ENCODE measurements at regions not wholly inside any gene's neighbourhood (a gene's known extent, or its start where the extent isn't known, plus 50 kb on each side); places are given as distances from the start of the nearest gene placed in this dataset.
A peak's percentile ranks its signal among the peaks of the same experiment; 100 is the strongest.
"Not testable (repeated sequence)": the region's sequence is repeated elsewhere in the genome, so short reads cannot be mapped to it uniquely, and the experiment has no call there.

- no peak for DNase-seq
Measured at GRCh38 chr3:525415-525814, 328.9 kb downstream of the CHL1 start.

DNA sequence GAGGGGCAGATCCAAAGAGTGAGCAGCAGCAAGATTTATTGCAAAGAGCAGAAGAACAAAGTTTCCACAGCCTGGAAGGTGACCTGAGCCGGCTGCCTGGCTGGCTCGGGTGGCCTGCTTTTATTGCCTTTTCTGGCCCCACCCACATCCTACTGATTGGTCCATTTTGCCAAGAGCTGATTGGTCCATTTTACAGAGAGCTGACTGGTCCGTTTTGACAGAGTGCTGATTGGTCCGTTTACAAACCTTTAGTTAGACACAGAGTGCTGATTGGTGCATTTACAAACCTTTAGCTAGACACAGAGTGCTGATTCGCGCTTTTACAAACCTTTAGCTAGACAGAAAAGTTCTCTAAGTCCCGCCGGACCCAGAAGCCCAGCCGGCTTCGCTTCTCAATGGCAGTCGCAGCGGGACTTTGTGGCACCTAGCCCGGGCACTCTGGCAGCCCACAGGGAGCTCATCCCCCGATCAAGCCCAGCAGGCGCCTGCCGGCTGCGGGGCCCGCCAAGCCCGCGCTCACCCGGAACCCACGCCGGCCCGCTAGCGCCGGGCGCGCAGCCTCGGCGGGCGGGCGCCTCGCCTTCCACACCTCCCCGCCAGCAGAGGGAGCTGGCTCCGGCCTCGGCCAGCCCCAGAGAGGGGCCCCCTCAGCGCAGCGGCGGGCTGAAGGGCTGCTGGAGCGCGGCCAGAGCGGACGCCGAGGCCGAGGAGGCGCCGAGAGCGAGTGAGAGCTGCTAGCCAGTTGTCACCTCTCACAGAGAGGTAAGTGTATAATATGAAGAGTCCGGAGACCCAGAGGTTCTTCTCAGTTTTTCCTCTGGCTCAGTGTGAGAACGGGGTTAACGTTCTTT, 339.2 kb downstream of the CHL1 start:
- DNase-seq: peak; percentile 66

- DNase-seq: no peak
Measured at GRCh38 chr3:536417-536813, 339.9 kb downstream of the CHL1 start.

DNA sequence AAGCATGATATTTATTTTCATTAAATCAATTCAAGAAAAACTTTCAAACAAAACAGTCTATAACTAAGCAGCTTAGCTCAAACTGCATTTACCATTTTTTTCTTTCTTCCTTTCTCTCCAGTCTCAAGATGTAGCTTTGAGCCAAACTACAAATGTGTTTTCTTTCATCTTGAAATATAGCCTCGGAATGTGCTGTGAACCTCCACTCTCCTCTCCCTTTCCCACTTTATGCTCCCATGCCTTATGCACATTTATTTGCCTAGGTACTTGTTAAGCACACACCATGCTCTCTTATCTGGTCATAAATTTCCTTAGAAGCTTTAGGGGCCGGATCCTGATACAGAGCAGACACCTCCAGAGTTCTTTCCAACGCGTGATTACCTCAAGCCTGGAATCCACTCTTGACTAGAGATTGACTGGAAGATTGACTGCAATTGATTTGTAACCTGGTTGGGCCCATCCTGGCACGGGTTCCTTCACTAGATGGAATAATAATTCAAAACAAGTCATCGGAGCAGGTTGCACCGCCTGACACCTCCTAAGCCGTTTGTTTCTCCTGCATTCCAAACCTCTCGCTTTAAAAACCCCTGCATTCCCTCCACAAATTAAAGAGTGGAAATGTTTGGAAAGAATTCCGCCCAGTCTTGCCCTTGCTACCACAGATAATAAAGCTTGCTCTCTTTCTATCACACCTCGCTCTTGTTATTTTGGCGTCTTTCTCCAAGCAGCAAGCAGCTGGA, 344.7 kb downstream of the CHL1 start:
- DNase-seq: no peak

GRCh38 chr3:542021-542420, 345.5 kb downstream of the CHL1 start:
- DNase-seq: no peak

- no peak for DNase-seq
Measured at GRCh38 chr3:549636-550035, 353.1 kb downstream of the CHL1 start.

- no peak for DNase-seq
Measured at GRCh38 chr3:550471-550870, 353.9 kb downstream of the CHL1 start.

DNA sequence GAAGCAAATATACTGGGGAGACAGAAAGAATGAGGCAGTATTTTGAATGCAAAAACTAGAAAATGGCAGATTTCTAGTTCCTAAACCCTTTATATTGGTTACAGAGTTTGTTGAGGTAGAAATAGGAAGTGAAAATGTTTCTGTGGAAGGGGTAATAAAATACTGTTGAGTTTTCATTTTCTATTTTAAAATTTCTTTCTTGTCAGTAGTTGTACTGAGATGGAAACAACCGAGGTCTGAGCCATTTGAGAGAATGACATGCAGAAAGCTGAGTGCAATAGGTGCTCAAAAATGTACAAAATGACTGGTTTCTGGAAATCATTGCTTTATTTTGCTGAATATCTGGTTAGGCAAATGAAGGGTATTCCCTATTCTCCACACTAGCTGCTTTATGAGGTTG, 361.4 kb downstream of the CHL1 start:
- DNase-seq: no peak

DNA sequence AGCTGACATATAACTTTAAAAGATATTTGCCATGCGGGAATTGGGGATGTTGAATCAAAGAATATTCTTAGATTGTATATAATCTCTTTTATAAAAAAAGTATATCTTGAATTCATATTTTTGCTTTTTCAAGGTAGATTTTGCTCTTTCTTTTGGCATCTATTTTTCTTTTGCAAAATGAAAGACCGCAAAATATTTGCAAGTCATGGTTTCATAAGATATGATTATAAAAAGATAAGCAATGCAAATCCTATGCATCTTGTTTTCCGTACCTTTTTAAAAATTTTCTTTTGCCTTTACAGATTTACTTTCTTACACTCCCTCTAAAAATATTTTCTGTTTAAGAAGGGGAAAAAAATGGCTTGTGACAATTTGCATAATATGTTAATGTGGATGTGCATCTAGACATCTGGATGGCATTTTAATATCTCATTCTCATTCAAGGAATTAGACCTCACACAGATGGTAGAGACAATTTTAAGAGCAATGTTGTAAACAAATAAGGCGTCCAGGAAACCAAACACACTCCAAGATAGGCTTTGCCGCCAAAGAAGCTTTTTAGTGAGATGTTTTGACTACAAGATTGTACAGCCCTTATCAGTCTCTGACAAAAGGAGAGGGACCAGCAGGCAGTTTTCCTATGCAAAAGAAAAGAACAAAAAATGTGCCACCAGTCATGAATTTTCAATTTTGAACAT, 371.1 kb downstream of the CHL1 start:
- no peak for DNase-seq

DNA sequence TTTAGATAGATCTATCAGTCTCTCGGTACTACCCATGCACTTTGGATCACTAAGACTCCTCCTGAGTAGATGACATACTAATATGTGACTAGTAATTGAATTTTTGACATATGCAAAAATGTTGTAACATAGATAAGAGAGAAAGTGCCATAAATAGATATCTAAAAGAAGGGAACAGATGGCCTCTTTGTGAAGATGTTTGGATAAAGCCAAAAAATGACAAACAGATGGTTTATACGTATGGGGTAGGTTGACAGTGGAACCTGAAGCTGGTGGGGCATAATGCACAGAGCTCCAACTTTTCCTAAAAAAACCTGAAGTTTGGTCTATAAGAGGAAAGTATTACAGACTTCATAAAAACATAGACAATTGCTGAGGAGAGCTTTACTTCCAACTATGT, 383.0 kb downstream of the CHL1 start:
- DNase-seq: not testable (repeated sequence)

DNA sequence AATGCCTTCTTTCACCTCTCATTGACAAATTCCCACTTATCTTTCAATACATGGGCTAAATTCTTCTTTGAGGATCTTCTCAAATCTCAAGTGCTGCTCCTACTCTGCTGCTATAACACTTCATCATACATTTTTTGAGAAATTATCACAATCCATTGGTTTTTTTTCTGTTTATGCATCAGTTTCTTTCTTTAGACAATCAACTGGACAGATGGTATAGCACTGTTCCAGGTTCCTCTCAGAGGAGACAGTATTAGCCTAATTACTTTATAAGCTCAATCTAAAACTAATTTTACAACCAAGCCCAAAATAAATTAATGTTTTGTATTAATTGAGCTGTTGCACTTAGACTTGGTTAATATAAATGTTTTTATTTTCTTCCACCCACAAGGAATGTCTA, 392.5 kb downstream of the CHL1 start:
- DNase-seq: not testable (repeated sequence)

DNA sequence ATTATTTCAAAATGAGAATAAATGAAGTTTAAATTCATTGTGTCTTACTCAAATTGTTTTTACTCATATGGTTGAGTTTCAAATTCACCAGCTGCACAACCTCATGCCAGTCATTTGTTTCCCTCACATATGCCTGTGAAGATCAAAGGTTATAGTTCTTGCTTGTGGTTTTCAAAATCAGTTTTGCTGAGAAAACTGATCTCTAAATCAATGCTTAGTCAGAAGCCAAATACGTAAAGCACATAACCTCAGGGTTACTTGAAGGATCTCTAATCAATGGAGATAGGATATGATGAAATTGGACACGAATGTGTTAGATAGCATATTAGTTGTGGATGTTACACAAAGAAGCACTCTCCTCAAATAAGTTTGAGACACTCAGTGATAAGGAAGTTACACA, 400.7 kb downstream of the CHL1 start:
- DNase-seq: not testable (repeated sequence)

- not testable (repeated sequence) for DNase-seq
Measured at GRCh38 chr3:597746-598145, 401.2 kb downstream of the CHL1 start.

DNA sequence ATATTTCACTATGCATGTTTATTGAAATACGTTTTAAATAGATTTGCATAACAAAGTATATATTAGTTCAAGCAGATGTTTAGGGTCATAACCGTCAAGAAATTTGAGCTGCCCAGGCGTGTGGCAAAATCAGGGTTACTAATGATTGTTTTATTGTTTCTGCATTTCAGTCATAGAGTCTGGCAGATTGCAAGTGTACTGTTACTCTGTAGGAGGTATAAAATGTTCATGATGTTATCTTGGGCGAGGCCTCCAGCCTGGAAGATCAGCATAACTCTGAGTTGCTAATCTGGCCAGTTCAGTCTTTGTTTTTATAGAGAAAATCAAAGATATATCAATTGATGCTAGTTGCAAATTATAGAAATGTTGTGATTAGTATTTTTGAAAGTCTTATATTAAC, 410.9 kb downstream of the CHL1 start:
- not testable (repeated sequence) for DNase-seq

DNA sequence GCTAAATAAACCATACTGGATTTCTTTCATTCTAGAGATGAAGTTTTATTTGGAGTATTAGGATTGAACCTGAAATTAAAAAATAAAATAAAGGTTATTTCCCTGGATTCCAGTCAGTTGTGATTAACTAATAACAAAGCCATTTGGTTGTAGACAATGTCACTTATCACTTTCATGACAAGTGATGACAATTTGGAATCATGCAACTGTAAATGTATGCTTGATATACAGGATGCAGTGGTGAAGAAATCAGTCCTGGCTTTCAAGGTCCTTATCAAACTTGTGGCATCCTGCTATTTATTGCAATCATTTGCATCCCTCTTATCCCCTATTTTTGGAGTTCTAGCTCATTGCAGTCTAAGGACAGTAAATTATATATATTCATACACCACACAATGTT, 425.2 kb downstream of the CHL1 start:
- no peak for DNase-seq

DNA sequence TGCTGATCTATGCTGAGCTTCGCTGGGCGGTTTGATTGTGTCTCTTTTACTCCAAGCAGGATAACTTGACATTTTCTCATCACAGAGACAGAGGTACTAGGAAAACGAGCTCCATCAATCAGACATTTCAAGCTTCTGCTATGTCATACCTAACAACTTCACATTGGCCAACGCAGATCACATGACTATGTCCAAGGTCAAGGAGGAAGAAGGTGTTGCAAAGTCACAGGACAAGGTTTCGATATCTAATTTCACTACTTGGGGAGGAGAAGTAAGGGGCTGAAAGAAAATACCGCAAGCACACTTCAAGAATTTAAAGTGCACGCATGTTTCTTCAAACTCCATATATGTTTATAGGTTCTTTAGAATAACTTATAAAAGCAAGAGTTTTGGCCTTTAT, 425.8 kb downstream of the CHL1 start:
- DNase-seq: no peak

DNA sequence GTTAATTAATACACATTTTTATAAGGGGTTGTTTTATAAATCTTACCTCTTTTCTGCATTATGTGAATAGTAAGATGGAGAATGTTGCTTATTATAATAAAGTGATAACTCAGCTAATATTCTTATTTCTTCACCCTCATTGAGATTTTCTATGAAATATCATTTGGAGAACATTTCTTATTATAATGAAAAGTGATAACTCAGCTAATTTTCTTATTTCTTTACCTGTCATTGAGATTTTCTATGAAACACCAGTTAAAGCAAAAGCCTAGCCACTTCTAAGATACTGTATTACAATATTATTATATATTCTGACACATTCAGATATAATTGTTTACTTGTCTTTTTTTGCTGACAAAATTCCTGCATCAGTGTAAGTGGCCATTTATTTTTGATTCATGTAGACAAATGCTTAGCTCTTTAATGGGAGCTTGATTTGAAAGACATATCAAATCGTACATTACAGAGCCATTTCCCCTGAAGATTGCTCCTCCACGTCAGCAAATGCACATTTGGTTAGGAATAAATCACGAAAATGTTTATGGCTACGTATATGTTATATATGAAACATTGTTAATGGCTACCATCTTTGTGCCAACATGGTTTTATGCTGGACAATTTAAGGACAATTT, 427.5 kb downstream of the CHL1 start:
- no peak for DNase-seq

DNA sequence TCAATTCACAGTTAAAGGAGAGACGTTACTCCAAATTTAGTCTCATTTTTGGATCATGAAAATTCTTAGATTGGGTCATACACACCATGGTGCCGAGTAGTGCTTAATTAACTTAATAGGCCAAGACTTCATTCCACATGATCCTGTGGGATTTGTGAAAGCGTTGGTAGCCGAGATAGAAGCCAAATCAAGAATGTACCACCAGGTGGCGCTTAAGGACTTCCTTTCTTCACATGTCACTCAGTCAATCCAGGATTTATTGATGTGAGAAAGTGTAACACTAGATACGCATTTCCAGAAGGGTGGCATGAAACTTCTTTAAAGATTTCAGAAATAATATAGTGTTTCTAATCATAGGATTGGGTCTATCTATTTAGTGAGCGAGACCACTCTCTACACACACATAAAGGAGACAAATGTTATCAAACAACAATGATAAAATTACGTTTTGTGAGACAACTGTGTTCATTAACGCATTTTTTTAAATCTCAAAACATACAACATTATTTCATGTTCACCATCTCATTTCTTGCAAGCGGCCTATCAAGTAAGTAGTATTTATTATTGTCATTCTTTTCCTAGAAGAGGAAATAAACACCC, 436.1 kb downstream of the CHL1 start:
- no peak for DNase-seq

- no peak for DNase-seq
Measured at GRCh38 chr3:634511-634910, 437.9 kb downstream of the CHL1 start.

- no peak for DNase-seq
Measured at GRCh38 chr3:635393-635792, 438.8 kb downstream of the CHL1 start.

- no peak for DNase-seq
Measured at GRCh38 chr3:643376-643775, 446.8 kb downstream of the CHL1 start.

DNA sequence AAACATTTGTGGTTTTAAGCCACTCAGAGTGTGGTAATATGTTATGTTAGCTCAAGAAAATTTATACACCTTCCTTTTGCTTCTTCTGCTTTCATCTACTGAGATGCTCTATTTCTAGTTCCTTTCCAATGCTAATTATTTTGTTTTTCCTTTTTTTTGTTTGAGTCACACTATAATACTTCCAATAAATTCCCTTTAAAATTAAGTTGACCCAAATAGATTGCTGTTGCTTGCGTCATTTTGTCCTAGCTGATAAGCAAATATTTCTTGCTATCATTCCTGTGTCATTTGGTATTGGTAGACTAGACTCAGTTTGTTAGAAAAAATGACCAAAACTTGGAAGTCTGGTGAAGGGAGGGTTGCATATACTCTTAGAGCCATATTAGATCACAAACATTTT, 437.0 kb upstream of the CNTN6 start:
- no peak for DNase-seq

DNA sequence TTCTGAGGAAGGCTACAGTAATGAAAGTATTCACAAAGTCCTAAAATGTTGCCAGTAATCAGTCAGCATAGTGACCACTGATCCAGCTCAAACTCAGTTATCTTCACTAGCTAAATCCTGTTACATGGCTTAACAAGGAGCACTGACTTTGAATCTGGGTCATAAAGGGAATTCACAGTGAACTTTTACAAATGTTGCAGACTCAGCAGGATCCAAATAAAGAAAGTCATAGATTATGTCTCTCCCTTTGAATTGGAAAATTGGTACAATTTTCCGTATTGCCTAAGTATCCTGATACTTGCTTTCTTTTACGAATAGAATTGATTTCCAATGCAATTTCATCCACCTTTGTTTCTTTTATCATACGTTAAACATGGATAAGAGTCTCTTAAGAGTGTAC, 431.5 kb upstream of the CNTN6 start:
- DNase-seq: no peak
